GM19035 (cell line): ENCODE measurements at regions not wholly inside any gene's neighbourhood (a gene's known extent, or its start where the extent isn't known, plus 50 kb on each side); places are given as distances from the start of the nearest gene placed in this dataset.

Source experiments
- ATAC-seq: cut with Tn5 transposase; IDR thresholded peaks from one replicate; pipeline ENCODE4 v1.9.1; 2021; ENCODE audit not compliant: unreplicated experiment

DNA sequence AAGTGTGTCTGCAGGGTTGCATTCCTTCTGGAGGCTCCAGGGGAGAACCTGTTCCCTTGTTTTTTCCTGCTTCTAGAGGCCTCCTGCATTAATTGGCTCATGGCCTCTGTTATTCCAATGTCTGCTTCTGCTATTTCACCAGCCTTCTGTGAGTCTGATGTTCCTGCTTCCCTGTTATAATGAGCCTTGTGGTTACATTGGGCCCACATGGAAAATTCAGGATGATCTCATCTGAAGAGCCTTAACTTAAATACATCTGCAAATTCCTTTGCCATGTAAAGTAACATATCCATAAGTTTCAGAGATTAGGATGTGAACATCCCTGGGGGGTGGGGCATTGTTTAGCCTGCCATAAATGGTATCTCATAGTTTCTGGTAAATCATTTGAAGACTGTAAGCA lies 181.1 kb downstream of the RWDD3 start:
- ATAC-seq, result no peak

GRCh38 chr1:95426772-95427171 lies 192.8 kb downstream of the RWDD3 start:
- ATAC-seq, result no peak

- no peak for ATAC-seq
These were observed 193.5 kb downstream of the RWDD3 start for GRCh38 chr1:95427525-95427924.

- ATAC-seq, result no peak
These were observed 197.2 kb downstream of the RWDD3 start for GRCh38 chr1:95431235-95431634.

DNA sequence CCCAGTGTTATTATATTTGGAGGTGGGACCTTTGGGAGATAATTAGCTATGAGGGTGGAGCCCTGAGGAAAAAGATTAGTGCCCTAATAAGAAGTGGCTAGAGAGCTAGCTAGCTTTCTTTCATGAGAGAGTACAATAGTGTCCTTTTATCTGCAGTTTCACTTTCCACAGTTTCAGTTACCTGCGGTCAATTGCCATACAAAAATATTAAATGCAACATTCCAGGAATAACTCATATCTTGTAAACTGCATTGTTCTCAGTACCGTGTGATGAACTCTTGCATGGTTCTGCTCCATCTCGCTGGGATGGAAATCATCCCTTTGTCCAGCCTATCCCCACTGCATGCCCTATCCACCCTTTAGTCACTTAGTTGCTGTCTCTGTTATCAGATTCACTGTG lies 201.6 kb downstream of the RWDD3 start:
- ATAC-seq, result no peak

- ATAC-seq, result no peak
These were observed 203.0 kb downstream of the RWDD3 start for GRCh38 chr1:95437011-95437410.

- ATAC-seq, result no peak
These were observed 203.8 kb downstream of the RWDD3 start for GRCh38 chr1:95437781-95438180.

DNA sequence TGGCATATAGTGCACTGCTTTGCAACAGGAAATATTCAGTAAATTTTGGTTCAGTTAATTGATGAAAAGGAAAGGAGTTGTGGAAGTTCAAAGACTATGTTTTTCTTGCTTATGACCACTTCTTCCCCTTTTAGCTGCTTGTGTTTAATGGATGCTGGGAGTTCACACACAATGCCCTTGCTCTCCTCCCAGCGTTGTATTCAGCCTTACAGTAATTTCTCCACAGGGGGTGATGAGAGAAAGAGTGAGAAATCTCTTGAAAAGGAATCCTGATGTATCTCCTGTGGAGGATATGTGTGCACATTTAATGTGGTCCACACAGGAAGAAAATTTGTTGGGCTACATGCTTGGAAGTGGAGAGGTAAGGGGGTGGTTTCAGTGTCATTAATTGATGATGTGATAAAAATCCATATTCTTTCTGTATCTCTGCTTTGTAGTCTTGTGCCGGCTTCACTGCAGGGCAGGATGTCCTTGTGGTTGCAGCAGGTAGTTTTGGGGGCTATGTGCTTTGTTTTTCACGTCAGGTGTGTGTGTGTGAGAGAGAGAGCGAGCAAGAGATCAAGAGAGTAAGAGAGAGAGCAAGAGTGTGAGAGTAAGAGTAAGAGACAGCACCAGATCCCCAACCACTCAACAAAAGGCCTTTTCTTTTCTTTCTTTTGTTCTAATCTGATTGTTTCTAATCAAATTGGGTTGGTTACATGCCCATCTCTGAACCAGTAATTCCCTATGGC lies 204.4 kb downstream of the RWDD3 start:
- no peak for ATAC-seq

- no peak for ATAC-seq
These were observed 206.5 kb downstream of the RWDD3 start for GRCh38 chr1:95440511-95440910.

GRCh38 chr1:95449516-95449915 lies 215.5 kb downstream of the RWDD3 start:
- ATAC-seq, result no peak

DNA sequence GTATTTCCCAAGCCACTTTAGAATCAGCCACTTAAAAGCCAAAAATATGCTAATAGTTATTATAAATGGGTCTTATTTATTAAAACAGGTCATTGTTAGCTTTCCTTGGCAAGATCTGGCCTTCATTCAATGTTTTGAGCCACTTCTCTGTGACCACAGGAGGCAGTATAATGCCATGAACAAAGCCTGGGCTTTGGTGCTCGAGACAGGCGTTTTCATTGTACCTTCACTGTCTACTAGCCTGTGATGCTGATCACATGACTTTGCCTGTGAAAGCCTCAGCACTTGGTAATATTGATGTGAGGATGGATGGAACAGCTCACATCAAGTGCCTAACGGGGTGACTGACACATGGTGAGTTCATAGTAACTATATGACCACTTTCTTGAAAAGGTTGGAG lies 217.0 kb downstream of the RWDD3 start:
- no peak for ATAC-seq

DNA sequence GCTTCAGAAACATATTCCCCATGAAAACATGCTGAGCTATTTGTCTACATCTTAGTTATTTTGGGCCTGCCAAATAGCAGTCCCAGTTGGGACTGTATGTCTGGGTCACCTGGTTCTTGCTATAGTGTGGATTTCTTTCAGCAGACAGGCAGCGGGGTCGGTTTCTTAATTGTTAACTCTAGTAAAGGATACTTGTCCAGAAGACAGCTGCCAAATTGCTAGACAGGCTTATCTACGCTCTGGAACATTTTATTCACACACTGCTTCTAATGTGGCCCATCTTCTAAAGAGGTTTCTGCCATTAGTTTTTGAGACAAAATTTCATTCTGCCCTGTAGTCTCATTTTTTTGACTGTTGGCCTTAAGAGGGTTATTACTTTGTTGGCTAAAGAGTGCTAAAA lies 217.9 kb downstream of the RWDD3 start:
- no peak for ATAC-seq

DNA sequence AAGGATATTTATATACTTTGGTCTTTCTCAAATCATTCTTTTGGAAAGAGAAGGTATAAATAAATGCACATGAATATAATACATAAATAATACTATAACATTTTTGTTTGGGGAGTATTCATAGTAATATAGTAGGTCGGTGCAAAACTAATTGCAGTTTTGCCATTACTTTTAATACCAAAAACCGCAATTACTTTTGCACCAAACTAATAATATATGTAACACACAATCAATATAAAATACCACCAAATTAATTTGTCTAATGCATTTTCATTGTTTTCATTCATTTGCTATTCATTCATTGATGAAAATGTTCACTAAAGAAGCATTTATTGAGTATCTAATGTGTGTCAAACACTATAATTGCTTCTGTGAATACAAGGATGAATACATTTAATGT lies 219.0 kb downstream of the RWDD3 start:
- ATAC-seq, result no peak

DNA sequence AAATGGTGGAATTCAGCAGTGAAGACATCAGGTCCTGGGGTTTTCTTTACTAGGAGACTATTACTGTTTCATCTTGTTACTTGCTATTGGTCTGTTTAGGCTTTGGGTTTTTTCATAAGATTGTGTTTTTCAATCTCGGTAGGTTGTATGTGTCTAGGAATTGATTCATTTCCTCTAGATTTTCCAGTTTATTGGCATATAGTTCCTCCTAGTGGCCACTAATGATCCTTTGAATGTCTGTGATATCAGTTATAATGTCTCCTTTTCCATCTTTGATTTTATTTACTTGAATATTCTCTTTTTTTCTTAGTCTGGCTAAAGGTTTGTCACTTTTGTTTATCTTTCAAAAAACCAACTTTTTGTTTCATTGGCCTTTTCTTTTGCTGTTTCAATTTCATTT lies 233.0 kb downstream of the RWDD3 start:
- no peak for ATAC-seq

- ATAC-seq, result no peak
These were observed 241.9 kb downstream of the RWDD3 start for GRCh38 chr1:95475686-95476457.

- ATAC-seq, result no peak
These were observed 262.3 kb downstream of the RWDD3 start for GRCh38 chr1:95496307-95496706.

GRCh38 chr1:95496773-95497172 lies 262.8 kb downstream of the RWDD3 start:
- no peak for ATAC-seq

- no peak for ATAC-seq
These were observed 263.6 kb downstream of the RWDD3 start for GRCh38 chr1:95497566-95497965.

DNA sequence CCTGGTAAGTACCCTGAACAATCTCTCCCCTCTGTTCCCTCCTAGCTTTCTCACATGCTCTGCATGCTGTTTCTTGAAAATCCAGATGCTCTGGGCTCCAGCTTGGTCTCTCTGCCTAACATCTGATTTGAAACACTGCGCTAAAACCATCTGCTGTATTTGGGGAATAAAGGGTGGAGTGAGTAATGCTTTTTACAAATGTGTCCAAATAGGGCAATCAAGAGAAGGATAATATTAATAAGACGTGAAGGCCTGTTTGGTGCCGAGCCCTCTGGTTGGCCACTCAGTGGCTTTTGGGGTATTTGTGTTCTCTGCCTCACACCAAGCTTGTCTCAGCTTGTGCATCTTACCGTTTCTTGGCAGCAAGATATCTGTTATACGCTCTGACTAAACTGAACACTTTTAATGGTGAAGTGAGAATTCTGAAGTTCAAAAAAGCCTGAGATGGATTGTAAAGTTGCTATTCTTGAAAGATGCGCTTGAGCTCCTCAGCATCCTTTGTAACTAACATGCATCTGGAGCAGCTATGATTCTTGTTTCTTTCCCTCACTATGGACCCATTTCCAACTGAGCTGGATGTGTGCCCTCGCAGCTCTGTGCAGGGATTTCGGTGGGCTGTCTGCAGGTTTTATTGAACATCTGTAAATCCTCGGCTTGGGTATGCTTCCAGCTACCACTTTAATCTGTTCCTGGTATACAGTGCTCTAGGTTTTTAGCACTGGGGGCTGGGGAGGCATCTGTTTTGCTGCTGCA lies 269.4 kb downstream of the RWDD3 start:
- no peak for ATAC-seq

DNA sequence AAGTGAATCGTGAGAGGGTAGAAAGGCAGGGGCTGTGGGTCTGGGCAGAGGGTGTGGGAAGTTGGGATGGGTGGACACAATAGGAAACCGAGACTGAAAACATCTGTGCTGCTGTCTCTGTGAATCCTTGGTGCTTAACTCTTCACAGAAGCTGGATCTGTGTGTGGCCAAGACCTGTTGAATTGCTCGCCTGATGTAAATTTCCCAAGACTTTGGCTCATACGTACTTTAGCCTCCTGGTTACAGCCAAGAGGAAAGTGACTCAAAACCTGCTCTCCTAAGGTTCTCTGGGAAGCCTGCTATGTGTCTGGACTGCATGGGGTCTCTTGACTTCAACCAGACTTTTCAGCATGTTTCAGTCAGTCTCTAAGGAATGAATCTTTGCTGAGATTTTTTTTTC lies 270.3 kb downstream of the RWDD3 start:
- ATAC-seq, result no peak

DNA sequence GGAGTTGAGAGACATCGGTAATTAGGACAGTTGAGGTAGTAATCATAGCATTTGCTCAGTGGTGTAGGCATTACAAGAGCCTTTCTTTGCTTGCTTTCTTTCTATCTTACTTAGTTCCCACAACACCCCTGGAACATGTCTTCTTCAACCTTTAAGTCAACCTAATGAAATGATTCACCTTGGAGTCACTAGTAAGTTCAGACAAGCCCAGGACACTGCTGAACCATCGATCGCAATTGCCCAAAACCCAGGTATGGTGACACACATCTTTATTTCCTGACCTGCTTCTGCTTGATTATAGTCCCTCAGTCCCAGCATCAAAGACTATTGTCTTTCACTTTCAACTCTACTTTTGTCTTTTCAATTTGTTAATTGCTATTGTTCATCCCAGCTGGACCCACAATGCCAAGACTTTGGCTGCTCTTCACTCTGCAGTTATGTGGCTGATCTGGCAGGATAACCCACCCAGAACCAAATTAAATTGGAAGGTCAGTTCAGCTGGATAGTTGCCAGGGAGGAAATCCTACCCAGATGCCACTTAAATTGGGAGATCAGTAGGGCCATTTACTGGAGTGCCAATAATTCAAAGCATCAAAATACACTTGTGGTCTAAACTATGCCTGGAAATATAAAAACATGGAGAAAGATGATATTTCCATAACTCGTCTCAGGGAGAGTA lies 272.9 kb downstream of the RWDD3 start:
- no peak for ATAC-seq
